ENCODE measurements at regions not wholly inside any gene's neighbourhood (a gene's known extent, or its start where the extent isn't known, plus 50 kb on each side); places are given as distances from the start of the nearest gene placed in this dataset.
A peak's percentile ranks its signal among the peaks of the same experiment; 100 is the strongest.

DNA sequence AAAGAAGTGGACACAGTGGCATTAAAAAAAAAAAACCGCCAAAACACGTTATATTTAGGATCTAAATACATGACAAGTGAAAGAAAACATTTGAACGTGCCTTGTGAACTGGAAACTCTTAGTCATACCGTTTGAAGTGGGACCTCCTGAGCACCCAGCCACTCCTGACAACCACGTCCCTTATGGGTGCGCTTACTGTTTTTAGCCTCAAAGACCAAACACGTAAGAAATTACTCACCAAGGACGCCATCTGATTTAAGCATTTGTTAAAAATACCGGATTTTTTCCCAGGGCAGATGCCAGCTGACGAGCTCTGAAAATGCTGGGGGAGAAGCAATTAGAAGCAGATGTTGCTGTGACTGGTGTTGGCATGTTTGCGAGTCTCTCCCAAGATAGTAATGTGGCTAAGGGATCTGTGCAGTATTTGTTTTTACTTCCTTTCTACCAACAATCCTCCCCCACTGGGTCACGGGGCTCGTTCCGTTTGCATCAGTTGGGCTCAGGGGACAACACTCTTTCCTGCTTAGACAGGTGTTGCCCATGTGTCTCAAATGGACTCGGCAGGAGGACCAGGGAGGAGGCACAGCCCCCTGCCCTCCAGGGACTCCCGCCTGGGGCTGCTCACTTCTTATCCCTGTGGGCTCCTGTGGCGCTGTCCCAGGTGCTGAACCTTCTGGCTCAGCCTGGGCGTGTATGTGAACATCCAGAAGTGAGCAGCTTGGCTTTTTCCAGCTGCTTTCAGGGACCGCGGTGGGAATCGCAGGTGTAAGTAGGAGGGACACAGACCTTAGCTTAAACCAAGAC is 101.0 kb downstream of the BEGAIN start (continued):
- TF ChIP-seq, protein P1, sequence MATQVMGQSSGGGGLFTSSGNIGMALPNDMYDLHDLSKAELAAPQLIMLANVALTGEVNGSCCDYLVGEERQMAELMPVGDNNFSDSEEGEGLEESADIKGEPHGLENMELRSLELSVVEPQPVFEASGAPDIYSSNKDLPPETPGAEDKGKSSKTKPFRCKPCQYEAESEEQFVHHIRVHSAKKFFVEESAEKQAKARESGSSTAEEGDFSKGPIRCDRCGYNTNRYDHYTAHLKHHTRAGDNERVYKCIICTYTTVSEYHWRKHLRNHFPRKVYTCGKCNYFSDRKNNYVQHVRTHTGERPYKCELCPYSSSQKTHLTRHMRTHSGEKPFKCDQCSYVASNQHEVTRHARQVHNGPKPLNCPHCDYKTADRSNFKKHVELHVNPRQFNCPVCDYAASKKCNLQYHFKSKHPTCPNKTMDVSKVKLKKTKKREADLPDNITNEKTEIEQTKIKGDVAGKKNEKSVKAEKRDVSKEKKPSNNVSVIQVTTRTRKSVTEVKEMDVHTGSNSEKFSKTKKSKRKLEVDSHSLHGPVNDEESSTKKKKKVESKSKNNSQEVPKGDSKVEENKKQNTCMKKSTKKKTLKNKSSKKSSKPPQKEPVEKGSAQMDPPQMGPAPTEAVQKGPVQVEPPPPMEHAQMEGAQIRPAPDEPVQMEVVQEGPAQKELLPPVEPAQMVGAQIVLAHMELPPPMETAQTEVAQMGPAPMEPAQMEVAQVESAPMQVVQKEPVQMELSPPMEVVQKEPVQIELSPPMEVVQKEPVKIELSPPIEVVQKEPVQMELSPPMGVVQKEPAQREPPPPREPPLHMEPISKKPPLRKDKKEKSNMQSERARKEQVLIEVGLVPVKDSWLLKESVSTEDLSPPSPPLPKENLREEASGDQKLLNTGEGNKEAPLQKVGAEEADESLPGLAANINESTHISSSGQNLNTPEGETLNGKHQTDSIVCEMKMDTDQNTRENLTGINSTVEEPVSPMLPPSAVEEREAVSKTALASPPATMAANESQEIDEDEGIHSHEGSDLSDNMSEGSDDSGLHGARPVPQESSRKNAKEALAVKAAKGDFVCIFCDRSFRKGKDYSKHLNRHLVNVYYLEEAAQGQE (IDR thresholded peaks at IDR 0.05; ENCODE audit: borderline replicate concordance) = peak; percentile 99
- TF ChIP-seq, protein P1 (CRISPR knock-in tag; IDR thresholded peaks at IDR 0.05; ENCODE audit: low read depth) = peak; percentile 97
